H1 (cell line): ENCODE measurements at regions not wholly inside any gene's neighbourhood (a gene's known extent, or its start where the extent isn't known, plus 50 kb on each side); places are given as distances from the start of the nearest gene placed in this dataset.

Source experiments
- CTCF ChIA-PET: fragments of 300-600 bp; sonication (Branson Sonifier 250); formaldehyde crosslinking; loops from one replicate; lab custom pipeline; 2021; ENCODE audit not compliant: partially characterized antibody; lab: Charles Lee
- POLR2A ChIA-PET: fragments of 300-600 bp; sonication (Branson Sonifier 250); formaldehyde crosslinking; loops from one replicate; lab custom pipeline; 2021; ENCODE audit warnings: inconsistent platforms; ENCODE audit not compliant: partially characterized antibody; lab: Charles Lee
- DNase-seq, 2 experiments: peaks; one replicate each; pipeline versions ENCODE4 v3.0.0 to v3.0.0-alpha.2; 2010 to 2022; ENCODE audit warnings: low spot score in 2 of 2, low read depth in 1 of 2, mixed read lengths in 1 of 2
- FAIRE-seq: peaks from 2 replicates; lab custom pipeline; 2011; peaks lifted over from hg19 to GRCh38; lab: Jason Lieb, UNC
- H2AFZ ChIP-seq: 2 replicates; pipeline ENCODE4 v1.8.1; 2012; ENCODE audit warnings: low read length, inconsistent platforms
- H2AK5ac ChIP-seq: 2 replicates; pipeline ENCODE4 v1.6.1; 2013; ENCODE audit warnings: low read depth, low read length
- H2BK120ac ChIP-seq: replicated peaks from 2 replicates; pipeline ENCODE3; 2013; ENCODE audit warnings: low read depth, low read length, inconsistent platforms
- H2BK12ac ChIP-seq: 2 replicates; pipeline ENCODE4 v1.6.1; 2013; ENCODE audit warnings: low read depth, low read length
- H2BK15ac ChIP-seq: 2 replicates; pipeline ENCODE4 v1.6.1; 2013; ENCODE audit warnings: low read length
- H2BK20ac ChIP-seq: 2 replicates; pipeline ENCODE4 v1.6.1; 2013; ENCODE audit warnings: low read length
- H2BK5ac ChIP-seq: 2 replicates; pipeline ENCODE4 v1.6.1; 2013; ENCODE audit warnings: low read depth, low read length
- H3K14ac ChIP-seq: 2 replicates; pipeline ENCODE4 v1.6.1; 2013; ENCODE audit warnings: inconsistent platforms; ENCODE audit not compliant: insufficient read length
- H3K18ac ChIP-seq: 2 replicates; pipeline ENCODE4 v1.6.1; 2013; ENCODE audit warnings: low read length; ENCODE audit errors: extremely low read depth
- H3K23ac ChIP-seq: 2 replicates; pipeline ENCODE4 v1.6.1; 2013; ENCODE audit warnings: inconsistent platforms; ENCODE audit not compliant: insufficient read length
- H3K23me2 ChIP-seq: 2 replicates; pipeline ENCODE4 v1.6.1; 2013; ENCODE audit warnings: low read depth, low read length
- H3K27ac ChIP-seq: 2 replicates; pipeline ENCODE4 v1.6.1; 2011; ENCODE audit warnings: low read depth, low read length, inconsistent platforms
- H3K27me3 ChIP-seq, 4 experiments: replicated peaks in 1 of 4; 1 replicate in 1 of 4; 2 replicates in 3 of 4; pipeline versions ENCODE4 v1.6.1 to v1.8.1; 2011 to 2013; ENCODE audit warnings: low read length in 3 of 4, mild to moderate bottlenecking in 3 of 4, inconsistent platforms in 2 of 4, mixed read lengths in 2 of 4, moderate library complexity in 1 of 4; ENCODE audit not compliant: control insufficient read depth in 3 of 4, insufficient read depth in 3 of 4; ENCODE audit errors: extremely low read depth in 1 of 4
- H3K36me3 ChIP-seq, 4 experiments: 2 replicates each; pipeline versions ENCODE4 v1.6.1 to v1.8.1; 2011 to 2013; ENCODE audit warnings: mild to moderate bottlenecking in 4 of 4, low read length in 3 of 4, moderate library complexity in 2 of 4, control low read depth in 1 of 4, inconsistent platforms in 1 of 4; ENCODE audit not compliant: insufficient read depth in 4 of 4, control insufficient read depth in 2 of 4
- H3K4ac ChIP-seq: replicated peaks from 2 replicates; pipeline ENCODE3; 2013; ENCODE audit warnings: low read length, low read depth, mixed read lengths, inconsistent platforms; ENCODE audit not compliant: insufficient read length
- H3K4me1 ChIP-seq, 4 experiments: replicated peaks in 1 of 4; 1 replicate in 1 of 4; 2 replicates in 3 of 4; pipeline versions ENCODE4 v1.6.1 to v1.8.1; 2011 to 2013; ENCODE audit warnings: low read length in 3 of 4, inconsistent platforms in 2 of 4, mixed read lengths in 1 of 4; ENCODE audit not compliant: insufficient read depth in 4 of 4, control insufficient read depth in 3 of 4
- H3K4me2 ChIP-seq, 2 experiments: 2 replicates each; pipeline versions ENCODE4 v1.6.1 to v1.8.1; 2011 to 2013; ENCODE audit warnings: low read depth in 2 of 2, low read length in 2 of 2, control low read depth in 1 of 2, inconsistent platforms in 1 of 2, mild to moderate bottlenecking in 1 of 2; ENCODE audit not compliant: insufficient read depth in 1 of 2
- H3K4me3 ChIP-seq, 4 experiments: fragments of 200-600, 300-600 bp in 1 of 4; sonication (generic), shearing (Covaris generic), sonication (Bioruptor Twin) in 1 of 4; 2 replicates each; pipeline versions ENCODE4 v1.5.1 to v1.8.1; 2011 to 2016; ENCODE audit warnings: low read length in 4 of 4, low read depth in 3 of 4, control low read depth in 2 of 4, inconsistent platforms in 2 of 4, mild to moderate bottlenecking in 2 of 4, mixed read lengths in 1 of 4, moderate library complexity in 1 of 4; ENCODE audit not compliant: insufficient read depth in 2 of 4; ENCODE audit errors: extremely low read depth in 1 of 4
- H3K56ac ChIP-seq: replicated peaks from 2 replicates; pipeline ENCODE3; 2013; ENCODE audit warnings: low read depth, mild to moderate bottlenecking, mixed read lengths, low read length, inconsistent platforms; ENCODE audit not compliant: insufficient read length
- H3K79me1 ChIP-seq: 2 replicates; pipeline ENCODE4 v1.6.1; 2013; ENCODE audit warnings: low read depth, low read length, control low read depth
- H3K79me2 ChIP-seq, 2 experiments: 2 replicates each; pipeline versions ENCODE4 v1.6.1 to v1.8.1; 2012 to 2013; ENCODE audit warnings: low read length in 2 of 2, mild to moderate bottlenecking in 2 of 2, inconsistent platforms in 1 of 2; ENCODE audit not compliant: insufficient read depth in 2 of 2, control insufficient read depth in 1 of 2
- H3K9ac ChIP-seq, 4 experiments: replicated peaks in 1 of 4; 1 replicate in 1 of 4; 2 replicates in 3 of 4; pipeline versions ENCODE4 v1.6.1 to v1.8.1; 2011 to 2013; ENCODE audit warnings: low read depth in 3 of 4, low read length in 3 of 4, control low read depth in 2 of 4, mild to moderate bottlenecking in 2 of 4, moderate library complexity in 2 of 4, inconsistent platforms in 1 of 4; ENCODE audit errors: extremely low read depth in 1 of 4
- H3K9me3 ChIP-seq, 2 experiments: 2 replicates each; pipeline versions ENCODE4 v1.6.1 to v1.8.1; 2012 to 2013; ENCODE audit warnings: mild to moderate bottlenecking in 2 of 2, moderate library complexity in 2 of 2, control low read depth in 1 of 2, inconsistent platforms in 1 of 2, low read depth in 1 of 2, low read length in 1 of 2, mixed read lengths in 1 of 2; ENCODE audit not compliant: insufficient read depth in 2 of 2
- H4K20me1 ChIP-seq, 2 experiments: replicated peaks in 1 of 2; 2 replicates each; pipeline versions ENCODE3 to v1.8.1; 2011 to 2013; ENCODE audit warnings: inconsistent platforms in 2 of 2, low read length in 2 of 2, mild to moderate bottlenecking in 1 of 2; ENCODE audit not compliant: insufficient read depth in 2 of 2, control insufficient read depth in 1 of 2
- H4K5ac ChIP-seq: 2 replicates; pipeline ENCODE4 v1.6.1; 2013; ENCODE audit warnings: low read length, low read depth, mixed read lengths, inconsistent platforms; ENCODE audit not compliant: insufficient read length
- H4K8ac ChIP-seq: 2 replicates; pipeline ENCODE4 v1.8.0; 2013; ENCODE audit warnings: mild to moderate bottlenecking, moderate library complexity, low read length, inconsistent platforms; ENCODE audit not compliant: insufficient read depth; ENCODE audit errors: extremely low read depth
- H4K91ac ChIP-seq: replicated peaks from 2 replicates; pipeline ENCODE3; 2013; ENCODE audit warnings: low read length, mixed read lengths, inconsistent platforms; ENCODE audit not compliant: insufficient read length
- SP2 ChIP-seq: IDR thresholded peaks from 2 replicates; pipeline ENCODE4 v1.6.1; 2012; ENCODE audit warnings: mild to moderate bottlenecking, low read length, inconsistent platforms
- WGBS, 2 experiments: shearing (Covaris generic) in 1 of 2; methylation state at CpG; one replicate each; pipeline versions ENCODE4 v1.1.6 to v1.1.7; 2013 to 2015; ENCODE audit warnings: low lambda C conversion rate in 2 of 2, mixed read lengths in 2 of 2, inconsistent platforms in 1 of 2, low coverage in 1 of 2, missing lambda C conversion rate in 1 of 2; ENCODE audit not compliant: insufficient replicate concordance in 2 of 2, insufficient coverage in 1 of 2, insufficient read length in 1 of 2; ENCODE audit errors: extremely low coverage in 1 of 2, missing lambda C conversion rate in 1 of 2; 5-methylcytosine and 5-hydroxymethylcytosine counted together
- TF ChIP-seq, protein P1 (sequence below), 3 experiments: IDR thresholded peaks; 1 replicate in 2 of 3; 2 replicates in 1 of 3; pipeline versions ENCODE4 v1.5.1 to v1.6.1; 2011; ENCODE audit warnings: low read length in 3 of 3, mild to moderate bottlenecking in 3 of 3, inconsistent platforms in 2 of 3, low read depth in 1 of 3, moderate library complexity in 1 of 3; ENCODE audit not compliant: insufficient read depth in 1 of 3; ENCODE audit errors: control extremely low read depth in 1 of 3

DNA sequence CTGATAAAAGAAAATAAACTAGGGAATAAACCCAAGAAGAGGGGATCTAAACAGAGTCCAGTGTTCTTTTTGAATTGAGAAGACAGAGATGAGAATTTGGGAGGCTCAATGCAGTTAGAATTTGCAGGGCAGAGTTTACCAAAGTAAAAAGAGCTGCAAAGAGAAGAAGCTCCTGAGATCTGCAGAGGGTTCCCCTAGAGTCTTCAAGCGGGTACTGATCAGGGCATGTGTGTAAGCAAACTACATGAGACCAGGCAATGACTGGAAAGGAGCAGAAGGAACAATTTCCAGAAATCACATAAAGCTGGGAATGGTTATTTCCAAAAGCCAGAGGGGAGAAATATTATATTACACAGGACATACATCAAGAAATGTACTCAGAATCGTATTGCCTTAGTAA is 58.1 kb upstream of the TES start:
- no peaks in the 10 kb centered on the region for H4K20me1 ChIP-seq
- 85% methylated on average over 2 of the region's 2 CpGs; no CpG with 5 or more reads in 1 of the 2 experiments for WGBS, 2 experiments
- DNase-seq (no peak), FAIRE-seq (no peak)
- no peak overlapping the region for H3K56ac ChIP-seq
- H4K8ac ChIP-seq = no peak overlapping the region
- H2BK15ac ChIP-seq = no peak overlapping the region
- no peak overlapping the region for H2BK20ac ChIP-seq
- ChIA-PET CTCF (interaction anchor here (0.7 to 1.7 kb wide), 7 partner anchors 10 to 107 kb away, joined by 3 to 8 read pairs (median 3); no protein-coding TSS in a partner anchor), POLR2A (no interaction called here)
- no peak overlapping the region for H3K4me3 ChIP-seq
- no peak overlapping the region for H4K91ac ChIP-seq
- no peak overlapping the region for H3K23ac ChIP-seq
- H3K36me3 ChIP-seq = no peaks in the 10 kb centered on the region
- no peak overlapping the region for H2BK12ac ChIP-seq
- H3K18ac ChIP-seq = no peak overlapping the region
- no peaks in the 10 kb centered on the region for H3K9me3 ChIP-seq
- no peaks in the 10 kb centered on the region for H3K4me1 ChIP-seq
- H2BK5ac ChIP-seq = no peak overlapping the region
- no peaks in the 10 kb centered on the region for H3K27me3 ChIP-seq
- H4K5ac ChIP-seq = no peak overlapping the region
- no peak for TF ChIP-seq SP2
- TF ChIP-seq, protein P1, sequence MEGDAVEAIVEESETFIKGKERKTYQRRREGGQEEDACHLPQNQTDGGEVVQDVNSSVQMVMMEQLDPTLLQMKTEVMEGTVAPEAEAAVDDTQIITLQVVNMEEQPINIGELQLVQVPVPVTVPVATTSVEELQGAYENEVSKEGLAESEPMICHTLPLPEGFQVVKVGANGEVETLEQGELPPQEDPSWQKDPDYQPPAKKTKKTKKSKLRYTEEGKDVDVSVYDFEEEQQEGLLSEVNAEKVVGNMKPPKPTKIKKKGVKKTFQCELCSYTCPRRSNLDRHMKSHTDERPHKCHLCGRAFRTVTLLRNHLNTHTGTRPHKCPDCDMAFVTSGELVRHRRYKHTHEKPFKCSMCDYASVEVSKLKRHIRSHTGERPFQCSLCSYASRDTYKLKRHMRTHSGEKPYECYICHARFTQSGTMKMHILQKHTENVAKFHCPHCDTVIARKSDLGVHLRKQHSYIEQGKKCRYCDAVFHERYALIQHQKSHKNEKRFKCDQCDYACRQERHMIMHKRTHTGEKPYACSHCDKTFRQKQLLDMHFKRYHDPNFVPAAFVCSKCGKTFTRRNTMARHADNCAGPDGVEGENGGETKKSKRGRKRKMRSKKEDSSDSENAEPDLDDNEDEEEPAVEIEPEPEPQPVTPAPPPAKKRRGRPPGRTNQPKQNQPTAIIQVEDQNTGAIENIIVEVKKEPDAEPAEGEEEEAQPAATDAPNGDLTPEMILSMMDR (IDR thresholded peaks at IDR 0.05; ENCODE audit: control extremely low read depth in 1 of 3, insufficient read depth in 1 of 3, low read depth in 1 of 3, low read length in 3 of 3) = peak in 1 of 3 experiments; percentile 19; a peak in 1 of 4 replicates
- no peaks in the 10 kb centered on the region for H3K79me1 ChIP-seq
- H2AK5ac ChIP-seq = no peak overlapping the region
- no peaks in the 10 kb centered on the region for H3K79me2 ChIP-seq
- no peak overlapping the region for H3K4ac ChIP-seq
- no peak overlapping the region for H3K9ac ChIP-seq
- no peaks in the 10 kb centered on the region; the same call in 1 of the 2 replicates for H3K23me2 ChIP-seq
- no peak overlapping the region for H2AFZ ChIP-seq
- H3K27ac ChIP-seq = no peak overlapping the region
- H2BK120ac ChIP-seq = no peak overlapping the region
- H3K14ac ChIP-seq = no peak overlapping the region
- H3K4me2 ChIP-seq = no peak overlapping the region
